ENCODE measurements at regions not wholly inside any gene's neighbourhood (a gene's known extent, or its start where the extent isn't known, plus 50 kb on each side); places are given as distances from the start of the nearest gene placed in this dataset.

DNA sequence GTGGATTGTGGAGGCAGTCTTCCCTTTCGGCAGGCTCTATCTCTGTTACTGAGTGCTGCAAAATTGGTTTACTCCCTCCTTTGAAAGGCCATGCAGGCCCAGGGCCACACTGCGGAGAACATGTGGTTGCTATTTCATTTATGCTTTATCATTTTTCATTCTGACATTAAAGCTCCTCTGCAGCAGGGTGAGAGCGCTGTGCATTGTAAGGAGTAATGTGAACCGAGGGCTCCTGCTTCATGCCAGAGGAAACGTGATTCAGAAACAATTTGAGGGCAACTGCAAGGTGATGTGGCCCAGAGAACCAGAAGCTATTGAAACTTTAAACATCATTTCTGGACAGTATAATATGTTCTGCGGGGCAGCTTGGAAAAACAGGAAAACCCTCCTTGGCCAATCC is 341.6 kb upstream of the NT5C1B start:
- POLR2A ChIA-PET: interaction anchor here (1.0 kb wide), 1 partner anchor 20 kb away, joined by 5 read pairs; no protein-coding TSS in a partner anchor
- WGBS (ENCODE audit: insufficient coverage, low coverage, missing lambda C conversion rate): 0% methylated on average over 6 of the region's 6 CpGs
- in situ Hi-C loops (cut with MboI): no loop called here

More for the DNA sequence above, 341.6 kb upstream of the NT5C1B start:
- BruUV-seq (replicated peaks): no TSS peak
- no peak overlapping the region for H3K4me2 ChIP-seq (ENCODE audit: insufficient read depth, low read length)
- no peaks in the 10 kb centered on the region for H3K9me3 ChIP-seq (replicated peaks; ENCODE audit: control insufficient read depth, insufficient read depth, low read depth, low read length)
- no peaks in the 10 kb centered on the region for H3K4me1 ChIP-seq (replicated peaks in 1 of 2; ENCODE audit: control insufficient read depth in 2 of 2, insufficient read depth in 2 of 2, low read length in 2 of 2)
- no peaks in the 10 kb centered on the region for H4K20me1 ChIP-seq (replicated peaks; ENCODE audit: control insufficient read depth, insufficient read depth, low read length)
- H3K4me3 ChIP-seq: no peak overlapping the region
- intact Hi-C loops (cut with micrococcal nuclease): no loop called here
- no peak overlapping the region for H3K27ac ChIP-seq (ENCODE audit: extremely low read depth, low read depth, low read length)
- ATAC-seq (no peak), DNase-seq (ENCODE audit: extremely low read depth in 1 of 4, low spot score in 3 of 4) (no peak), FAIRE-seq (no peak)
- no peak overlapping the region for H2AFZ ChIP-seq (ENCODE audit: low read depth, low read length)
- CTCF ChIA-PET (ENCODE audit: low intra/inter-chr PET ratio): no interaction called here
- no peaks in the 10 kb centered on the region for H3K9me1 ChIP-seq (ENCODE audit: control insufficient read depth, insufficient read depth, low read length)
- H3K9ac ChIP-seq (ENCODE audit: insufficient read depth in 1 of 2, low read depth in 2 of 2, low read length in 2 of 2): no peak overlapping the region
- no peaks in the 10 kb centered on the region for H3K27me3 ChIP-seq (ENCODE audit: control insufficient read depth in 2 of 2, insufficient read depth in 2 of 2, low read length in 2 of 2)
- H3K79me2 ChIP-seq (ENCODE audit: control insufficient read depth, insufficient read depth, low read length): no peaks in the 10 kb centered on the region
- TF ChIP-seq RBM17 (IDR thresholded peaks at IDR 0.05; ENCODE audit: borderline replicate concordance, low read depth, low read length) (no peak), XRCC3 (IDR thresholded peaks at IDR 0.05) (no peak), EWSR1 (IDR thresholded peaks at IDR 0.05; ENCODE audit: borderline replicate concordance, low read depth, partially characterized antibody) (no peak), LARP7 (IDR thresholded peaks at IDR 0.05) (no peak), TBL1XR1 (IDR thresholded peaks at IDR 0.05; ENCODE audit: low read length in 2 of 2) (no peak), ZNF445 (CRISPR knock-in tag; IDR thresholded peaks at IDR 0.05; ENCODE audit: low read depth) (no peak), PTBP1 (IDR thresholded peaks at IDR 0.05; ENCODE audit: low read depth, low read length) (no peak), THRAP3 (IDR thresholded peaks at IDR 0.05; ENCODE audit: borderline replicate concordance) (no peak), RCOR1 (IDR thresholded peaks at IDR 0.05; ENCODE audit: borderline replicate concordance in 1 of 2, low read depth in 2 of 2, low read length in 2 of 2) (no peak)
- TF ChIP-seq, protein P1, sequence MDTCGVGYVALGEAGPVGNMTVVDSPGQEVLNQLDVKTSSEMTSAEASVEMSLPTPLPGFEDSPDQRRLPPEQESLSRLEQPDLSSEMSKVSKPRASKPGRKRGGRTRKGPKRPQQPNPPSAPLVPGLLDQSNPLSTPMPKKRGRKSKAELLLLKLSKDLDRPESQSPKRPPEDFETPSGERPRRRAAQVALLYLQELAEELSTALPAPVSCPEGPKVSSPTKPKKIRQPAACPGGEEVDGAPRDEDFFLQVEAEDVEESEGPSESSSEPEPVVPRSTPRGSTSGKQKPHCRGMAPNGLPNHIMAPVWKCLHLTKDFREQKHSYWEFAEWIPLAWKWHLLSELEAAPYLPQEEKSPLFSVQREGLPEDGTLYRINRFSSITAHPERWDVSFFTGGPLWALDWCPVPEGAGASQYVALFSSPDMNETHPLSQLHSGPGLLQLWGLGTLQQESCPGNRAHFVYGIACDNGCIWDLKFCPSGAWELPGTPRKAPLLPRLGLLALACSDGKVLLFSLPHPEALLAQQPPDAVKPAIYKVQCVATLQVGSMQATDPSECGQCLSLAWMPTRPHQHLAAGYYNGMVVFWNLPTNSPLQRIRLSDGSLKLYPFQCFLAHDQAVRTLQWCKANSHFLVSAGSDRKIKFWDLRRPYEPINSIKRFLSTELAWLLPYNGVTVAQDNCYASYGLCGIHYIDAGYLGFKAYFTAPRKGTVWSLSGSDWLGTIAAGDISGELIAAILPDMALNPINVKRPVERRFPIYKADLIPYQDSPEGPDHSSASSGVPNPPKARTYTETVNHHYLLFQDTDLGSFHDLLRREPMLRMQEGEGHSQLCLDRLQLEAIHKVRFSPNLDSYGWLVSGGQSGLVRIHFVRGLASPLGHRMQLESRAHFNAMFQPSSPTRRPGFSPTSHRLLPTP (IDR thresholded peaks at IDR 0.05; ENCODE audit: borderline replicate concordance, extremely low read depth, insufficient read length): no peak
- H3K36me3 ChIP-seq (ENCODE audit: control insufficient read depth, insufficient read depth, low read length): no peaks in the 10 kb centered on the region
